Common myeloid progenitor, CD34-positive (primary cell): ENCODE measurements at regions not wholly inside any gene's neighbourhood (a gene's known extent, or its start where the extent isn't known, plus 50 kb on each side); places are given as distances from the start of the nearest gene placed in this dataset.

Source experiments
- CTCF ChIA-PET: fragments of 350-600 bp; sonication (Branson Sonifier 250); formaldehyde crosslinking; loops from one replicate; lab custom pipeline; 2021; ENCODE audit warnings: antibody characterized with exemption; lab: Charles Lee
- POLR2A ChIA-PET: fragments of 350-600 bp; sonication (Branson Sonifier 250); formaldehyde crosslinking; loops from one replicate; lab custom pipeline; 2021; ENCODE audit warnings: antibody characterized with exemption; lab: Charles Lee
- DNase-seq, 3 donors: peaks; one replicate each; pipeline versions ENCODE4 v3.0.0 to v3.0.0-alpha.2; 2013
- H3K27ac ChIP-seq, 2 experiments: 1 replicate in 1 of 2; 2 replicates in 1 of 2; pipeline ENCODE4 v1.7.0; 2013; ENCODE audit warnings: inconsistent platforms in 2 of 2, low read length in 2 of 2, mild to moderate bottlenecking in 2 of 2, low read depth in 1 of 2, moderate library complexity in 1 of 2; ENCODE audit not compliant: severe bottlenecking in 2 of 2, insufficient read depth in 1 of 2, poor library complexity in 1 of 2
- H3K27me3 ChIP-seq, 5 experiments: replicated peaks in 2 of 5; 1 replicate in 3 of 5; 2 replicates in 2 of 5; pipeline versions ENCODE4 v1.6.1 to v1.7.0; 2013; ENCODE audit warnings: low read length in 4 of 5, mild to moderate bottlenecking in 2 of 5, moderate library complexity in 2 of 5, inconsistent platforms in 1 of 5; ENCODE audit not compliant: insufficient read depth in 5 of 5, control insufficient read depth in 4 of 5
- H3K36me3 ChIP-seq, 4 experiments: 1 replicate in 2 of 4; 2 replicates in 2 of 4; pipeline versions ENCODE4 v1.6.1 to v1.7.0; 2013; ENCODE audit warnings: low read length in 3 of 4, control low read depth in 1 of 4, mild to moderate bottlenecking in 1 of 4; ENCODE audit not compliant: control insufficient read depth in 4 of 4, insufficient read depth in 4 of 4
- H3K4me1 ChIP-seq, 4 experiments: 1 replicate in 3 of 4; 2 replicates in 1 of 4; pipeline versions ENCODE4 v1.6.1 to v1.7.1; 2013; ENCODE audit warnings: low read length in 3 of 4, mild to moderate bottlenecking in 3 of 4, control low read depth in 1 of 4, inconsistent platforms in 1 of 4, moderate library complexity in 1 of 4; ENCODE audit not compliant: control insufficient read depth in 4 of 4, insufficient read depth in 4 of 4; ENCODE audit errors: control extremely low read depth in 1 of 4
- H3K4me3 ChIP-seq, 7 experiments: 1 replicate in 4 of 7; 2 replicates in 3 of 7; pipeline versions ENCODE4 v1.5.1 to v1.7.0; 2013; ENCODE audit warnings: mild to moderate bottlenecking in 7 of 7, low read length in 6 of 7, moderate library complexity in 6 of 7, inconsistent platforms in 2 of 7, low read depth in 2 of 7, control low read depth in 1 of 7; ENCODE audit not compliant: insufficient read depth in 4 of 7, control insufficient read depth in 1 of 7; ENCODE audit errors: extremely low read depth in 1 of 7
- H3K9me3 ChIP-seq, 5 experiments: 1 replicate in 4 of 5; 2 replicates in 1 of 5; pipeline versions ENCODE4 v1.6.1 to v1.7.1; 2013; ENCODE audit warnings: low read length in 4 of 5, mild to moderate bottlenecking in 2 of 5, inconsistent platforms in 1 of 5, low read depth in 1 of 5, moderate library complexity in 1 of 5; ENCODE audit not compliant: control insufficient read depth in 4 of 5, insufficient read depth in 2 of 5; ENCODE audit errors: control extremely low read depth in 1 of 5
- WGBS: methylation state at CpG from one replicate; pipeline ENCODE4 v1.1.5; 2013; ENCODE audit not compliant: insufficient coverage; 5-methylcytosine and 5-hydroxymethylcytosine counted together

GRCh38 chr12:68074306-68075027 is 85.1 kb downstream of the IFNG start:
- Histone ChIP-seq H3K36me3 (no peaks in the 10 kb centered on the region), H3K27me3 (peaks cover 0 to 2% (median 0%) of the 10 kb centered on the region in 5 experiments), H3K4me1 (no peaks in the 10 kb centered on the region), H3K9me3 (peaks cover 0 to 3% (median 0%) of the 10 kb centered on the region in 5 experiments), H3K27ac (no peak overlapping the region), H3K4me3 (no peak overlapping the region)
- ChIA-PET POLR2A (no interaction called here), CTCF (no interaction called here)
- no peak for DNase-seq
- 91% methylated on average over 4 of the region's 4 CpGs for WGBS

GRCh38 chr12:68070957-68071356 is 81.7 kb downstream of the IFNG-AS1 start:
- ChIA-PET CTCF (no interaction called here), POLR2A (no interaction called here)
- H3K27ac ChIP-seq = no peak overlapping the region
- peaks cover 0 to 2% (median 0%) of the 10 kb centered on the region in 5 experiments for H3K27me3 ChIP-seq
- whole genome bisulfite sequencing = 50% methylated on average over 1 of the region's 2 CpGs
- DNase-seq = no peak
- no peak overlapping the region for H3K4me3 ChIP-seq
- H3K9me3 ChIP-seq = peaks cover 0 to 11% (median 7%) of the 10 kb centered on the region in 5 experiments
- H3K36me3 ChIP-seq = no peaks in the 10 kb centered on the region
- peaks cover 0 to 3% (median 0%) of the 10 kb centered on the region in 4 experiments for H3K4me1 ChIP-seq
